Activated T-cell treated with anti-CD3 and anti-CD28 coated beads, Interleukin-2, amount 50 U/mL, for 24 hours (primary cell): ENCODE measurements at regions not wholly inside any gene's neighbourhood (a gene's known extent, or its start where the extent isn't known, plus 50 kb on each side); places are given as distances from the start of the nearest gene placed in this dataset.

Experiments
- DNase-seq: peaks from one replicate; pipeline ENCODE4 v3.0.0-alpha.2; 2020
- H3K27ac Mint-ChIP-seq: 2 replicates; pipeline ENCODE4 v1.8.0; 2020; ENCODE audit warnings: mild to moderate bottlenecking, mixed read lengths
- H3K27me3 Mint-ChIP-seq: 2 replicates; pipeline ENCODE4 v1.8.0; 2020; ENCODE audit warnings: mixed read lengths
- H3K36me3 Mint-ChIP-seq: 2 replicates; pipeline ENCODE4 v1.8.0; 2020; ENCODE audit warnings: low read depth, mixed read lengths
- H3K4me1 Mint-ChIP-seq: 2 replicates; pipeline ENCODE4 v1.8.0; 2020; ENCODE audit warnings: low read depth, mixed read lengths
- H3K4me3 Mint-ChIP-seq: 2 replicates; pipeline ENCODE4 v1.8.0; 2020; ENCODE audit warnings: mild to moderate bottlenecking, moderate library complexity, mixed read lengths
- H3K9me3 Mint-ChIP-seq: 2 replicates; pipeline ENCODE4 v1.8.0; 2020; ENCODE audit warnings: mixed read lengths

- DNase-seq, result no peak
- Mint-ChIP-seq H3K4me1 (no peaks in the 10 kb centered on the region), H3K4me3 (no peak overlapping the region), H3K36me3 (no peaks in the 10 kb centered on the region), H3K9me3 (no peaks in the 10 kb centered on the region), H3K27ac (no peak overlapping the region), H3K27me3 (no peaks in the 10 kb centered on the region)
Observed at GRCh38 chr9:107606149-107606790, 116.7 kb upstream of the KLF4 start.

GRCh38 chr9:107605041-107605440, 115.5 kb upstream of the KLF4 start:
- Mint-ChIP-seq H3K4me1 (no peaks in the 10 kb centered on the region), H3K27me3 (no peaks in the 10 kb centered on the region), H3K4me3 (no peak overlapping the region), H3K9me3 (no peaks in the 10 kb centered on the region), H3K36me3 (no peaks in the 10 kb centered on the region), H3K27ac (no peak overlapping the region)
- no peak for DNase-seq

- Mint-ChIP-seq H3K27ac (no peak overlapping the region), H3K4me3 (no peak overlapping the region), H3K9me3 (no peaks in the 10 kb centered on the region), H3K4me1 (no peaks in the 10 kb centered on the region), H3K27me3 (no peaks in the 10 kb centered on the region), H3K36me3 (no peaks in the 10 kb centered on the region)
- DNase-seq, result no peak
Observed at GRCh38 chr9:107603281-107603680, 113.7 kb upstream of the KLF4 start.

GRCh38 chr9:107600060-107600573, 110.5 kb upstream of the KLF4 start:
- H3K4me1 Mint-ChIP-seq, result no peaks in the 10 kb centered on the region
- H3K36me3 Mint-ChIP-seq, result no peaks in the 10 kb centered on the region
- H3K4me3 Mint-ChIP-seq, result no peak overlapping the region
- no peak for DNase-seq
- no peaks in the 10 kb centered on the region for H3K9me3 Mint-ChIP-seq
- H3K27ac Mint-ChIP-seq, result no peak overlapping the region
- H3K27me3 Mint-ChIP-seq, result no peaks in the 10 kb centered on the region

DNA sequence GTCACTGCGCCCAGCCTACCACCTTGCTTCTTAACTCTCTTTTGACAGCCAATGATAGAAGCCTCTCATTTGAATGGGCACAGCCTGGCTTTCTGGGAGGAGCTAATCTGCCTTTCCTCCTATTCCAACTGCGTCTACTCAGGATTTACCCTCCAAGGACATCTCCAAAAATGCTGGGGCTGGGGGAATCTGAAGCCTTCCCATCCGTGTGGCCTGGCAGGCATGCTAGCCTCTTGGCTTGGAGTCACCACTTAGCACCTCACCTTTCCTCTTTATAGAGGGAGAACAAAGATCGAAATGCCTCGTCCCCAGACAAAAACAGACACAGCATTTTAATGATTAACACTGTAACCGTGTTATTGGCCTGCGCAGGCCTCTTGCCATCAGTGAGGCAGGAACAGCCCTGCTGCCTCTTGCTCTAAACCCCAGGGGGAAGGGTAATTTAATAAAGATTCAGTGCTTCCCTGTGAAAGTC, 108.2 kb upstream of the KLF4 start:
- Mint-ChIP-seq H3K4me1 (no peaks in the 10 kb centered on the region), H3K9me3 (no peaks in the 10 kb centered on the region), H3K27me3 (no peaks in the 10 kb centered on the region), H3K4me3 (no peak overlapping the region), H3K36me3 (no peaks in the 10 kb centered on the region), H3K27ac (no peak overlapping the region)
- no peak for DNase-seq

GRCh38 chr9:107594908-107595530, 105.5 kb upstream of the KLF4 start:
- Mint-ChIP-seq H3K27ac (no peak overlapping the region), H3K9me3 (no peaks in the 10 kb centered on the region), H3K36me3 (no peaks in the 10 kb centered on the region), H3K27me3 (no peaks in the 10 kb centered on the region), H3K4me1 (no peaks in the 10 kb centered on the region), H3K4me3 (no peak overlapping the region)
- DNase-seq, result no peak

GRCh38 chr9:107593224-107593870, 103.8 kb upstream of the KLF4 start:
- H3K27me3 Mint-ChIP-seq, result peaks cover under 1% of the 10 kb centered on the region
- no peaks in the 10 kb centered on the region for H3K36me3 Mint-ChIP-seq
- no peak overlapping the region for H3K4me3 Mint-ChIP-seq
- no peaks in the 10 kb centered on the region for H3K4me1 Mint-ChIP-seq
- H3K27ac Mint-ChIP-seq, result no peak overlapping the region
- DNase-seq, result no peak
- H3K9me3 Mint-ChIP-seq, result no peaks in the 10 kb centered on the region

DNA sequence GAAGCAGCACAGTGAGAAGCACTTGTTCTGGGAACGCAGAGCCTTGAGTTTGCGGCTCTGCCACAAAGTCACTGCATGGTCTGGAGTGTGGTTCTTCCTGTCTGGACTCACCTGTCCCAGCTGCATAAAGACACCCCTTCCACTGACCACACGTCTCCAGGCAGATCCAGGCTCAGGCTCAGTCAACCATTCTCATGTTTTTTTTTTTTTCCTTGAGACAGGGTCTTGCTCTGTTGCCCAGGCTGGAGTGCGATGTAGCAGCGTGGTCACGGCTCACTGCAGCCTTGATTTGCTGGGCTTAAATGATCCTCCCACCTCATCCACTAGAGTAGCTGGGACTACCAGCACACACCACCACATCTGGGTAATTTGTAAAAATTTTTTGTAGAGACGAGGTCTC, 102.9 kb upstream of the KLF4 start:
- Mint-ChIP-seq H3K9me3 (no peaks in the 10 kb centered on the region), H3K4me1 (no peaks in the 10 kb centered on the region), H3K36me3 (no peaks in the 10 kb centered on the region), H3K27ac (no peak overlapping the region), H3K4me3 (no peak overlapping the region), H3K27me3 (peaks cover 8% of the 10 kb centered on the region)
- DNase-seq, result no peak

GRCh38 chr9:107591781-107592180, 102.2 kb upstream of the KLF4 start:
- no peak for DNase-seq
- Mint-ChIP-seq H3K27ac (no peak overlapping the region), H3K9me3 (no peaks in the 10 kb centered on the region), H3K4me1 (no peaks in the 10 kb centered on the region), H3K27me3 (peaks cover 8% of the 10 kb centered on the region), H3K36me3 (no peaks in the 10 kb centered on the region), H3K4me3 (no peak overlapping the region)

- H3K36me3 Mint-ChIP-seq, result no peaks in the 10 kb centered on the region
- no peak overlapping the region for H3K4me3 Mint-ChIP-seq
- no peak overlapping the region for H3K27ac Mint-ChIP-seq
- no peaks in the 10 kb centered on the region for H3K9me3 Mint-ChIP-seq
- DNase-seq, result no peak
- H3K27me3 Mint-ChIP-seq, result peaks cover 8% of the 10 kb centered on the region
- no peaks in the 10 kb centered on the region for H3K4me1 Mint-ChIP-seq
Observed at GRCh38 chr9:107588393-107588792, 98.8 kb upstream of the KLF4 start.

DNA sequence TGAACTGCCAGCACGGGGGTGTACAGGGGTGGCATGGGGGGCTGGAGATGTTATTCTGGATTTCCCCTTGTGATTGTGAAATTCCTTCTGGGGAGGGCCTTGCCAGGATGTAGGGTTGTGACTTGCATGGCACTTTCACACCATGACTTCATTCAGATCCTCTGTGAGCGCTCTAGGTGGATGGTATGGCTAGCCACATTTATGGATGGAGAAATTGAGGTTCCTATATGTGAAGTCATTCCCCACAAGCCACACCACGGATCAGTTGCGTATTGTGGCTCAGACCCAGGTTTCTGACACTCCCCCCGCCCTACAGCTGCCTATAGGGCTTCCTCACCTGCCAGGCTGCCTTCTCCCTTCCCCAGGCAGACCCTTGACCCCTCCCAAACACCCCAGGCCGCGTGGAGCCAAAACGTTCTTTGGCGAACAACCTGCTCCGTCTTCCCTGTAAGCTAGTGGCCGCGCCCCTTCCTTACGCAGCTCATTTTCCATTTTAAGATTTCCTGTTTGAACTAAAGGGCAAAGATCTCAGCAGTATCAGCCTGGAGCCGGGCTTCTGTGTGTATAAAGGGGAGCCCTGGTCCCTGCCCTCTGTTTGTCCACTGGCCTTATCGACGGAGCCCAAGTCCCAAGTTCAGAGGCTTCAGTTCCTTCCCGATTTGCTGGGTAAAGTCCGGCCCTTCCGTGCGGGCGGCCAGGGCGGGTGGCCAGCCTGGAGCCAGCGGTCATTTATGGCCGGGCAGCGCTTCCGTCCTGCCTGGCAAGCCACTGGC, 97.8 kb upstream of the KLF4 start:
- H3K27ac Mint-ChIP-seq, result no peak overlapping the region
- H3K4me3 Mint-ChIP-seq, result no peak overlapping the region

GRCh38 chr9:107586493-107586892, 96.9 kb upstream of the KLF4 start:
- DNase-seq, result no peak
- H3K27ac Mint-ChIP-seq, result no peak overlapping the region
- H3K9me3 Mint-ChIP-seq, result no peaks in the 10 kb centered on the region
- H3K4me3 Mint-ChIP-seq, result no peak overlapping the region
- H3K27me3 Mint-ChIP-seq, result peaks cover 8% of the 10 kb centered on the region
- H3K36me3 Mint-ChIP-seq, result no peaks in the 10 kb centered on the region
- H3K4me1 Mint-ChIP-seq, result no peaks in the 10 kb centered on the region

More for the DNA sequence above, 97.8 kb upstream of the KLF4 start:
- DNase-seq, result no peak
- Mint-ChIP-seq H3K4me1 (no peaks in the 10 kb centered on the region), H3K27me3 (peaks cover 8% of the 10 kb centered on the region), H3K9me3 (no peaks in the 10 kb centered on the region), H3K36me3 (no peaks in the 10 kb centered on the region)

DNA sequence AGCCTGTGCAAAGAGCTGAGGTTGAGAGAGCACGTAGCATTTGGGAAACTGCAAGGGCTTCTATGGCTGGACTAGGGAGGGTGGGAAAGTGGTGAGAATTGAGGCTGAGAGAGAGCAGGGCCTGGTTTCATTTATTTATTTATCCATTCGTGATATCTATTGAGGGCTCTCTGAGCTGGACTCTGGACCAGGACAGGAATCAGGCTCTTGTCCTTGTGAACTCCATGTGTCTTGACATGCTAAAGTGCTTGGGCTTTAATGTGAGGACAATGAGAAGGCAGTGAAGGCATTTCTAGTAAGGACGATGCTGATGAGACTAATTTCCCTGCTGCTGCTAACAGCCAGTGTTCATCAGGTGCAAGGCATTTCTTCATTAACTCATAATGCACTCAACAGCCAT, 95.9 kb upstream of the KLF4 start:
- Mint-ChIP-seq H3K4me1 (no peaks in the 10 kb centered on the region), H3K4me3 (no peak overlapping the region), H3K36me3 (no peaks in the 10 kb centered on the region), H3K9me3 (no peaks in the 10 kb centered on the region), H3K27me3 (peaks cover 8% of the 10 kb centered on the region), H3K27ac (no peak overlapping the region)
- DNase-seq, result no peak

DNA sequence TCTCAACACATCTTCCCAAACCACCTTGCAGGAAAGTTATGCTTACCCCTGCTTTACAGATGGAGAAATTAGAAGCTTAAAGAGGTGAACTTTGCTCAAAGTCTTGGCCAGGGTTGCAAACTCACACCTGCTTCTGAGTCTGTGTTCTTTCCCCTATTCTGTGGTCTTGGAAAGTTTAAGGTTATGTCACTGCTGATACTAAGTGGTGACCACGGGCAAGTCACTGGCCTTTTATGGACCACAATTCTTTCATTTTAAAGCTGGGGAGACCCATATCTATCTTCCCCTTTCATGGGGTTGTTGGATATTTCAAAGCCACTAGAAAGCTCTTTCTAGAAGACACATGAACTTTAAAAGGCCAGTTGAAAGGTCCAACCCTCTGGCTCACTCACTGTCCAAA, 95.4 kb upstream of the KLF4 start:
- Mint-ChIP-seq H3K4me3 (no peak overlapping the region), H3K27me3 (peaks cover 8% of the 10 kb centered on the region), H3K36me3 (no peaks in the 10 kb centered on the region), H3K9me3 (no peaks in the 10 kb centered on the region), H3K4me1 (no peaks in the 10 kb centered on the region), H3K27ac (no peak overlapping the region)
- no peak for DNase-seq
